22Rv1 (cell line): ENCODE measurements at regions not wholly inside any gene's neighbourhood (a gene's known extent, or its start where the extent isn't known, plus 50 kb on each side); places are given as distances from the start of the nearest gene placed in this dataset.

Source experiments
- CTCF ChIP-seq: fragments of 450-650 bp; IDR thresholded peaks from 2 replicates; pipeline ENCODE4 v1.5.1; 2017; ENCODE audit warnings: mild to moderate bottlenecking
- ZFX ChIP-seq: fragments of 450-650 bp; IDR thresholded peaks from 2 replicates; pipeline ENCODE4 v1.6.1; 2017; ENCODE audit warnings: antibody characterized with exemption, borderline replicate concordance

- TF ChIP-seq CTCF (peak; percentile 78), ZFX (no peak)
Observed at GRCh38 chr5:152505442-152506042, 100.5 kb upstream of the NMUR2 start.
